Glutamatergic neuron (in vitro differentiated cells): ENCODE measurements at regions not wholly inside any gene's neighbourhood (a gene's known extent, or its start where the extent isn't known, plus 50 kb on each side); places are given as distances from the start of the nearest gene placed in this dataset.
A peak's percentile ranks its signal among the peaks of the same experiment; 100 is the strongest.

ENCODE experiments used
- DNase-seq: peaks from one replicate; pipeline ENCODE4 v3.0.0; 2022
- H3K27ac Mint-ChIP-seq: one replicate; pipeline ENCODE4 v1.8.0; 2020; ENCODE audit warnings: mild to moderate bottlenecking, mixed read lengths, inconsistent platforms; ENCODE audit not compliant: unreplicated experiment
- H3K27me3 Mint-ChIP-seq: one replicate; pipeline ENCODE4 v1.8.0; 2020; ENCODE audit warnings: mild to moderate bottlenecking, moderate library complexity, mixed read lengths, inconsistent platforms; ENCODE audit not compliant: unreplicated experiment
- H3K36me3 Mint-ChIP-seq: one replicate; pipeline ENCODE4 v1.8.0; 2020; ENCODE audit warnings: mild to moderate bottlenecking, mixed read lengths, inconsistent platforms; ENCODE audit not compliant: unreplicated experiment
- H3K4me1 Mint-ChIP-seq: one replicate; pipeline ENCODE4 v1.8.0; 2020; ENCODE audit warnings: mild to moderate bottlenecking, low read depth, mixed read lengths, inconsistent platforms; ENCODE audit not compliant: unreplicated experiment
- H3K4me3 Mint-ChIP-seq: one replicate; pipeline ENCODE4 v1.8.0; 2020; ENCODE audit warnings: mild to moderate bottlenecking, mixed read lengths, inconsistent platforms; ENCODE audit not compliant: unreplicated experiment
- H3K9me3 Mint-ChIP-seq: one replicate; pipeline ENCODE4 v1.8.0; 2020; ENCODE audit warnings: mild to moderate bottlenecking, moderate library complexity, mixed read lengths, inconsistent platforms; ENCODE audit not compliant: unreplicated experiment
- TF ChIP-seq, protein P1 (sequence below): fragments of 200-600 bp; sonication (generic); IDR thresholded peaks from one replicate; pipeline ENCODE4 v1.5.0; 2021; ENCODE audit not compliant: partially characterized antibody, unreplicated experiment

DNA sequence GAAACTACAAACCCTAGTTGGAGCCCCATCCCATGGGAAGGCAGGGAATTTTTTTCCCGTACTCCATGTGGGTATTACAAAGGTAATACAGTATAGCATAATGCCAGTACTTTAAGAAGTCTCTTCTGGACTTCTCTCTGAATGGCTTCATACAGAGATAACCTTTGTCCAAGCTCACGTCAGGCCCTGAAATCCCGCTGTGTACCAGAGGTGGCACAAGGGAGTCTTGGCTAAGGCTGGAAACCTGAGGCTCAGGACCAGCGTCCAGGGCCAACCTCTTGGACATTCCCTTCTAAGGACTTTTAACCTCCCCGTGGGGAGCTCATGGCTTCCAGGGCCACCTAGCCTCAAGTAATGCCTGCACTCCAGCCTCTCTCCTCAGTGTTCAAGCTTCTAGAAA is 338.9 kb upstream of the FAM241A start:
- peak; percentile 43 for DNase-seq
- no peak overlapping the region for H3K4me3 Mint-ChIP-seq
- H3K27ac Mint-ChIP-seq, result no peak overlapping the region
- H3K9me3 Mint-ChIP-seq, result peaks cover 1% of the 10 kb centered on the region
- H3K27me3 Mint-ChIP-seq, result no peaks in the 10 kb centered on the region
- H3K4me1 Mint-ChIP-seq, result peaks cover 7% of the 10 kb centered on the region
- TF ChIP-seq, protein P1, sequence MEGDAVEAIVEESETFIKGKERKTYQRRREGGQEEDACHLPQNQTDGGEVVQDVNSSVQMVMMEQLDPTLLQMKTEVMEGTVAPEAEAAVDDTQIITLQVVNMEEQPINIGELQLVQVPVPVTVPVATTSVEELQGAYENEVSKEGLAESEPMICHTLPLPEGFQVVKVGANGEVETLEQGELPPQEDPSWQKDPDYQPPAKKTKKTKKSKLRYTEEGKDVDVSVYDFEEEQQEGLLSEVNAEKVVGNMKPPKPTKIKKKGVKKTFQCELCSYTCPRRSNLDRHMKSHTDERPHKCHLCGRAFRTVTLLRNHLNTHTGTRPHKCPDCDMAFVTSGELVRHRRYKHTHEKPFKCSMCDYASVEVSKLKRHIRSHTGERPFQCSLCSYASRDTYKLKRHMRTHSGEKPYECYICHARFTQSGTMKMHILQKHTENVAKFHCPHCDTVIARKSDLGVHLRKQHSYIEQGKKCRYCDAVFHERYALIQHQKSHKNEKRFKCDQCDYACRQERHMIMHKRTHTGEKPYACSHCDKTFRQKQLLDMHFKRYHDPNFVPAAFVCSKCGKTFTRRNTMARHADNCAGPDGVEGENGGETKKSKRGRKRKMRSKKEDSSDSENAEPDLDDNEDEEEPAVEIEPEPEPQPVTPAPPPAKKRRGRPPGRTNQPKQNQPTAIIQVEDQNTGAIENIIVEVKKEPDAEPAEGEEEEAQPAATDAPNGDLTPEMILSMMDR, result no peak
- no peaks in the 10 kb centered on the region for H3K36me3 Mint-ChIP-seq

DNA sequence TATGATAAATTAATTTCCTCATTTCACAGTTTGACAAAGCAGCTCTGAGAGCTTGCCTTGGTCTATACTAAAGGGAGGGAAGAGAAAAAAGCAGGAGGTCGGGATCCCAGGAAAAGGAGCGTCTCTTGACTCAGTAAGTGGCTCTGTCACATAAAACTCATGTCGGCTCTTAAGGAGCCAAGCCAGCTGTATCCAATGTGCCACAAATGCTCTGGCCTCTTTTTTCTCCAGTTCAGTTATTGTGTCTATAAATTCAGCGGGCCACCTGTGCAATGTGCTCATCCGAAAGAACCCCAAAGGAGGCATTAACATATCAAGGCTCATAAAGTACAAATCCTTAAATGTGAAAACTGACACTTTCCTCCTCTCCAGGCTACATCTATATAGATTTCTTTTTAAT is 337.7 kb upstream of the FAM241A start:
- Mint-ChIP-seq H3K4me3 (no peak overlapping the region), H3K4me1 (peaks cover 5% of the 10 kb centered on the region), H3K27me3 (no peaks in the 10 kb centered on the region), H3K9me3 (peaks cover 1% of the 10 kb centered on the region), H3K36me3 (no peaks in the 10 kb centered on the region), H3K27ac (no peak overlapping the region)
- no peak for DNase-seq
- TF ChIP-seq, protein P1, result no peak

DNA sequence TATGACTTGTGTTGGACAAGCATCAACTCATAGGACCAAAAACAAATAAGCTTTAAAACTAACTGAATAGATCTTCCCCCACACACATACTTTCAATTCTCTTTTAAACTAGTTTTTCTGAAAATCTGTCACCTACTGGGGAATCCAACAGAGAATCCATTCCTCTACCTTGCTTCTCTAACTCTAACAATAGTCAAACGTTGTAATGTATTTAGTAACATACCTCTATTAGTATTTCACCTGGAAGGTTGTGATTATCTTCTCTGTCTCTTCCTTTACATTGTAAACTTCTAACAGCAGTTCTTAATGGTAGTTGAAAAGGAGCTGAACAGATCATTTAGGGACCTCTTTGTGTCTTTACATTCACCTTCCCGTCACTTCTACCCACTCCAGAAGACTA is 337.1 kb upstream of the FAM241A start:
- H3K4me1 Mint-ChIP-seq, result peaks cover 3% of the 10 kb centered on the region
- TF ChIP-seq, protein P1, result no peak
- H3K27ac Mint-ChIP-seq, result no peak overlapping the region
- H3K36me3 Mint-ChIP-seq, result no peaks in the 10 kb centered on the region
- H3K4me3 Mint-ChIP-seq, result no peak overlapping the region
- H3K27me3 Mint-ChIP-seq, result no peaks in the 10 kb centered on the region
- H3K9me3 Mint-ChIP-seq, result no peaks in the 10 kb centered on the region
- no peak for DNase-seq

DNA sequence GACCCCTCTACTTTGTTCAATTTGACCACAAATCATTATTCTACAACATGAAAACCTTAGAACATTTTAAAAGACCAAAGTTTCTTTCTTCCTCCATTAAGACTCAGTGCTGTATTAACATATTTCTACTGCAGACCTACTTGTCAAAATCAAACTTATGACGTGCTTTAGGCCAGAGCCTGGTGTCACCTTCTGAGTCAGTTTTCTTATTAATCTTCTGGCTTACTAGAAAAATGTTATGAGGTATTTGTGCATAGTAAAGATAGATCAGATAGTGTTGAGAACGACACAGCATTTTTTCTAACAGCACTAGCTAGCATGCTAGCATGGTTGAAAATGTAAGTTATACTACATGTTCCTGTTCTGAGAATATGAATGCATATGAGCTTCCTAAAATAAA is 333.6 kb upstream of the FAM241A start:
- Mint-ChIP-seq H3K4me3 (no peak overlapping the region), H3K9me3 (peaks cover 4% of the 10 kb centered on the region), H3K27me3 (no peaks in the 10 kb centered on the region), H3K36me3 (no peaks in the 10 kb centered on the region), H3K4me1 (peaks cover 1% of the 10 kb centered on the region), H3K27ac (no peak overlapping the region)
- no peak for DNase-seq
- TF ChIP-seq, protein P1, result no peak

DNA sequence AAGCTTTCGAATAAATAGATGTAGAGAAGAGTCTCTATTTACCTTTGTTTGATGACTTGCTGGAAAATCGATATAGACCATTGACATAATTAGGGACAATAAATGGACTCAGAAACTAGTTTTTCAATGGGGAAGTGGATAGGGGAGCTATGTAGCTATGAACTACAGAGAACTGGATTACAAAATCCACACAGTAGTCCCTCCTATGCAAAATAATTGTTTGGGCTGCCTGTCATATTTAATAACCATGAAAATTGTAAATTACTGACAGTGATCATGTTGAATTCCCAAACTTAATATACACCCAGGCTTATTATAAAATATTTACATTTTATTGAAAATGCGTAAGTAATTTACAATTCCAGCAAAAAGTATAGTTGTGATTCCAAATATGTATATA is 333.1 kb upstream of the FAM241A start:
- H3K9me3 Mint-ChIP-seq, result peaks cover 6% of the 10 kb centered on the region
- TF ChIP-seq, protein P1, result no peak
- H3K27me3 Mint-ChIP-seq, result no peaks in the 10 kb centered on the region

More for the DNA sequence above, 333.1 kb upstream of the FAM241A start:
- DNase-seq, result no peak
- H3K4me3 Mint-ChIP-seq, result no peak overlapping the region
- no peak overlapping the region for H3K27ac Mint-ChIP-seq
- H3K4me1 Mint-ChIP-seq, result no peaks in the 10 kb centered on the region
- H3K36me3 Mint-ChIP-seq, result no peaks in the 10 kb centered on the region
